ENCODE measurements at regions not wholly inside any gene's neighbourhood (a gene's known extent, or its start where the extent isn't known, plus 50 kb on each side); places are given as distances from the start of the nearest gene placed in this dataset.

DNA sequence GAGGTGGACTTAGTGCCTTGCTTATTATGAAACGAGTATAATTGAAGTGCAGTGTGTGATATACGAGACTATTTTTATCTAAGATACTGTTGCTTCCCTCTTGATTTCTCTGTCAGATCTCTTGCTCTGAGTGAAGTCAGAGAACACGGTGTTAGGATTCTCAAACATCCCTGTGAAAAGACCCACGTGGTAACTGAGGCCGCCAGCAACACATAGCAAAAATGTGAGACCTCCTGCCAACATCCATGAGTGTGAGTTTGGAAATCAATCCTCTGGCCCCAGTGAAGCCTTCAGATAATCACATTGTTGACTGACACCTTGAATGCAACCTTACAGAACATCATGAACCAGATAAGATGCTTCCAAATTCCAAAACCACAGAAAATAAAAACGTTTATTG, 954.4 kb downstream of the FAT4 start:
- Mint-ChIP-seq H3K4me3 (no peak overlapping the region), H3K4me1 (no peaks in the 10 kb centered on the region), H3K36me3 (ENCODE audit: low read depth) (no peaks in the 10 kb centered on the region), H3K9me3 (peaks cover 7% of the 10 kb centered on the region), H3K27ac (no peak overlapping the region), H3K27me3 (no peaks in the 10 kb centered on the region)
- no peak for ATAC-seq (replicated peaks)

DNA sequence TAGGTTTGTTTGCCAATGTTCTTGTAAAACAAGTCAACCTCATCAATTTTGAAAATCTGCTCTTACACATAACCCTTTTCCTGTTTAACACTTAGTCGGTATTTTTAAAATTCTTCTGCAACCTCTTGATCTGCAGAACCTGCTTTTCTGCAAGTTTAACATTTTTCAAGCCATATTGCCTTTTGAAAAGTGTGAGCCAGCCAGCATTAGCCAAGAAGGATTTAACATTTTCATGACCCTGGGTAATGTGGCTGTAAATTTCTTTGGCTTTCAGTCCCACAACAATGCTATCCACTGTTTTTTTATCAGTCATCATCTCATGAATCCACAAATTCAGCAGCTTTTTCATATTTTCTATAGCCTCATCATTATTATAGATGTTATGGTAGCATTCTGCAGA, 956.5 kb downstream of the FAT4 start:
- Mint-ChIP-seq H3K27ac (no peak overlapping the region), H3K4me3 (no peak overlapping the region)
- ATAC-seq (replicated peaks), result no peak

DNA sequence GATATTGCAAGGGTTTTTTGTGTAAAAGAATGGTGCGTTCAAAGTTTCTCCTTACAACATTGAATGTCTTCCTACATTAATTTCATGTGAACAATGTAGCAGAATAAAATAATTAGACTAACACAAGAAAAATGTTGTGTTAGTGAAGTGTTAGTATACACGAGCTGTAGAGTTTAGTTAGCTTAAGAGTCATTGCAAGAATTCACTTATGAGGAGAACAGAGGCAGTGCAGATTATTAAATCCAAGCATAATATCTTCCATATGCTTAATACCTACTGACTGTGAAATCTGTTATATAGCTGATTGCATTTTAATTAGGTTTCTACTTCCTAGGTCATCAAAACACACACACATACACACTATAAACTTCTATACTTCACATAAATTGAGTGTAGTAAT, 959.0 kb downstream of the FAT4 start:
- H3K27me3 Mint-ChIP-seq, result no peaks in the 10 kb centered on the region
- no peak overlapping the region for H3K27ac Mint-ChIP-seq
- H3K4me3 Mint-ChIP-seq, result no peak overlapping the region
- no peaks in the 10 kb centered on the region for H3K36me3 Mint-ChIP-seq (ENCODE audit: low read depth)
- ATAC-seq (replicated peaks), result no peak
- H3K4me1 Mint-ChIP-seq, result no peaks in the 10 kb centered on the region
- H3K9me3 Mint-ChIP-seq, result peaks cover 11% of the 10 kb centered on the region

More for the DNA sequence above, 956.5 kb downstream of the FAT4 start:
- Mint-ChIP-seq H3K27me3 (no peaks in the 10 kb centered on the region), H3K36me3 (ENCODE audit: low read depth) (no peaks in the 10 kb centered on the region), H3K4me1 (no peaks in the 10 kb centered on the region), H3K9me3 (peaks cover 11% of the 10 kb centered on the region)

DNA sequence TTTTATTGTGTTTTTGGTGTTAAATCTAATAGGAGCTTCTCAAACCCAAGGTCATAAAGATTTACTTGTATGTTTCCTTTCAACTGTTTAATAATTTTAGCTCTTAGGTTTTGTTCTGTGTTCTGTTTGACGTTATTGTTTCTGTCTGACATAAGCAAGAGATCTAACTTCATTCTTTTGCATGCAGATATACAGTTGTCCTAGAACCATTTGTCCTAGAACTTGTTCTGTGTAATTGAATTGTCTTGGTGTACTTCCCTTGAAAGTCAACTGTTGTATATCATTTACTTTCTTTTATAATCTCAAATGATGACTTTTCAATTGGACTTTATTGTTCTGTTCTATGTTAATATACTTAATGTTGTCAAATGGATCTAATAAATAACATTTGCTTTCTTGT, 977.1 kb downstream of the FAT4 start:
- no peaks in the 10 kb centered on the region for H3K27me3 Mint-ChIP-seq
- H3K4me3 Mint-ChIP-seq, result no peak overlapping the region
- no peak for ATAC-seq (replicated peaks)
- peaks cover 7% of the 10 kb centered on the region for H3K9me3 Mint-ChIP-seq
- H3K27ac Mint-ChIP-seq, result no peak overlapping the region
- H3K4me1 Mint-ChIP-seq, result no peaks in the 10 kb centered on the region
- H3K36me3 Mint-ChIP-seq (ENCODE audit: low read depth), result no peaks in the 10 kb centered on the region

DNA sequence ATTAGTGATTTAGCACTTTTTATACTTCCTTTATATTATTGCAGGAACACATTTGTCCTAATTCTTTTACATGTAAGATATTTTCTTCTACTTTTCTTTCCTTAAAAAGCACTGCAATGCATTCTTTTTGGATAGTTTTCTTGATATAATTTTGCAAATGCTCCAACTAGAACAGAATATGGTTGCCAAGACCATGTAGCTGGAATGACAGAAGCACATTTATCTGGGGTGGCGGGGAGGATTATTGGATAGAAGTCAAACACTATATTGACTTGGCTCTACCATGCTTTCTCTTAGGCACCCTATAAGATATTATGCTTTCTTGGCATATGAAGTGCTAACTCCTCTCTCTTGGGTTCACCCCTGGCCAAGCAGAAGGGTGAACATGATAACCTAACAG, 983.5 kb downstream of the FAT4 start:
- peaks cover 22% of the 10 kb centered on the region for H3K9me3 Mint-ChIP-seq
- H3K4me1 Mint-ChIP-seq, result no peaks in the 10 kb centered on the region
- no peaks in the 10 kb centered on the region for H3K36me3 Mint-ChIP-seq (ENCODE audit: low read depth)
- H3K27ac Mint-ChIP-seq, result no peak overlapping the region
- no peak overlapping the region for H3K4me3 Mint-ChIP-seq
- H3K27me3 Mint-ChIP-seq, result no peaks in the 10 kb centered on the region
- no peak for ATAC-seq (replicated peaks)

DNA sequence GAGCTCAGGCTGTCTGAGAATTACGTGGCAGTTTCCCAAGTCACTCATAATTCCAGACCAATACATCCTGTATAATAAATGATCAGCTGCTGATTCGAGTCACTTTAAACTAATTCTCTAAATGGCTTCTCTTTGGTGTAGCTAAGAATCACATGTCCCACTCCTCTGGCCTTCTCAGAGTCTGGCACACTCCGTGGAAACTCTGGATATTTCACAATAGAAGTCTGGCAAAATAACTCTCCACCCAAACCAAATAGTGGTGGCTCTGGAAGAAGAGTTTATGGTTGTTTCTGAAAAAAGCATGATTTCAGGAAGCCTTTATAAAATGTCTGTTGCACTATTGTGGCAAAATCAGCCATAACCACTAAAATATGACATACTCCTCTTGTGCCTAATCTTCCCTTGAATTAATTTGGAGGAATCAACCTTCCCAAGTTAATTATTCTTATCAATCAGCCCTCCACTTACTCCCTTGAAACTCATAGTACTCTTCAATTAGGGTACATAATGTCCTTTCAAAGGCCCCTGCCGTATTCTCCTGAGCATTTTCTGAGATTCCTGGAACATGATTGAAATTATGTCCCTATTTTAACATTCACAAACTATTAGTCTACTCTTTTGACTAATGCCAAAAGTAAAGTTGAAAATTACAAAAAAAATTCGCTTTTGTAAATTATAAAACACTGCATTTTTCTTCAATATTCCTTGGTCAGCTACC, 991.6 kb downstream of the FAT4 start:
- no peaks in the 10 kb centered on the region for H3K27me3 Mint-ChIP-seq
- H3K36me3 Mint-ChIP-seq (ENCODE audit: low read depth), result no peaks in the 10 kb centered on the region
- H3K9me3 Mint-ChIP-seq, result peaks cover 21% of the 10 kb centered on the region
- no peak overlapping the region for H3K4me3 Mint-ChIP-seq
- no peaks in the 10 kb centered on the region for H3K4me1 Mint-ChIP-seq
- ATAC-seq (replicated peaks), result no peak
- no peak overlapping the region for H3K27ac Mint-ChIP-seq

DNA sequence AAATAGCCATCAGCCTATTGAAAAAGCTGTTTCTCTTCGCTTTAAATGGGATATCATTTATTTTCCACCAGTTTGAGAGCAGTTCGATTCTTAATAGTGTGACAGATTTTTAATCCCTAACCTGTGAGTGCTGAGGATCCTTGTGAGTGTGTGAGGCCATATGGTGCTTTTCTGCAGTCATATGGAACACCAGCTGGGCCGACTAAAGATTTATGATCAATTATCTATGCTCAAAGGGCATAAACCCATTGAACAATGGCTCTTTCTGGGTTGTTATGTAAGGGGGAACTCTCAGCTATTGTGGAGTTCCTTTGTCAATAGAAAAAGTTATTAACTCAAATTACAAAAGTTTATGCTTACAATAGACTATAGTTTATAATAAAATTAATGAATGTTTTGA, 1003.6 kb downstream of the FAT4 start:
- H3K4me1 Mint-ChIP-seq, result no peaks in the 10 kb centered on the region
- H3K9me3 Mint-ChIP-seq, result no peaks in the 10 kb centered on the region
- H3K4me3 Mint-ChIP-seq, result no peak overlapping the region

DNA sequence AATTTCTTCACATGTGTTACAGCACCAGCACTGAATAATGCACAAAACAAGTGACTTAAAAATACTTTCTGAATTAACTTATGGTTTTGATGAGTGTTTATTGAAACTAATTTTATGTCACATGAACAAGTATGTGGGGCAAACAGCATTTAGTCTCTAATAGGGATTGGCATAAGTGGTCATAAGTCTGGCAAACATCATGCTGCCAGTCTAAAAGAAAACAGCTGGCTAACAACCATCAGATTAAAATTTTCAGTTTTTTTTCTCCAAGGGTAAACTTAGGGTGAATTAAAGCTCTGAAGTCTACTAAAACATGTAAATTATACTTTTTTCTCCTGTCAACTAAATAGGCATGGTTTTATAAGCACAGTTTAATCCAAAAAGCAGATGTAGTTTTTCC, 1014.2 kb downstream of the FAT4 start:
- Mint-ChIP-seq H3K36me3 (ENCODE audit: low read depth) (no peaks in the 10 kb centered on the region), H3K27me3 (no peaks in the 10 kb centered on the region), H3K27ac (no peak overlapping the region), H3K4me3 (no peak overlapping the region), H3K4me1 (no peaks in the 10 kb centered on the region), H3K9me3 (peaks cover 8% of the 10 kb centered on the region)
- ATAC-seq (replicated peaks), result no peak

More for the DNA sequence above, 1003.6 kb downstream of the FAT4 start:
- no peaks in the 10 kb centered on the region for H3K27me3 Mint-ChIP-seq
- H3K36me3 Mint-ChIP-seq (ENCODE audit: low read depth), result no peaks in the 10 kb centered on the region
- ATAC-seq (replicated peaks), result no peak
- H3K27ac Mint-ChIP-seq, result no peak overlapping the region

DNA sequence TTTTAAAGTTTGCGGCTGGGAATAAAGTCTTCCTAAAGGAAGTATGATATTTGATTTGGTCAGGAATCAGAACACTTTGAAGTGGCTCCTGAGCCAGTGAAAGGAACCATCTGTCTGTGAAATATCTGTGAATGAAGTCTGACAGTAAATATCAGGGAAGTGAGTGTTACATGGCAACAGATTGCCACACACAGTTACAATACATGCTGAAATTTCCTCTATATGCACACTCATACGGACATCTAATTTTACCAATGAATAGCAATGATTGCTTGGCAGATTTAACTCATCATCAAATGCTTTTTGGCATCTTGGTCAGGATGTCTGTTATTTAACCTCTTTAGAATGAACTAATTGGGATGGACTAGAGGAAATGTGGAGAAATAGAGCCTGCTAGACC, 1023.8 kb downstream of the FAT4 start:
- H3K27ac Mint-ChIP-seq, result no peak overlapping the region
- peaks cover 4% of the 10 kb centered on the region for H3K9me3 Mint-ChIP-seq
- no peaks in the 10 kb centered on the region for H3K4me1 Mint-ChIP-seq
- no peak for ATAC-seq (replicated peaks)
- H3K27me3 Mint-ChIP-seq, result no peaks in the 10 kb centered on the region
- no peaks in the 10 kb centered on the region for H3K36me3 Mint-ChIP-seq (ENCODE audit: low read depth)
- no peak overlapping the region for H3K4me3 Mint-ChIP-seq

DNA sequence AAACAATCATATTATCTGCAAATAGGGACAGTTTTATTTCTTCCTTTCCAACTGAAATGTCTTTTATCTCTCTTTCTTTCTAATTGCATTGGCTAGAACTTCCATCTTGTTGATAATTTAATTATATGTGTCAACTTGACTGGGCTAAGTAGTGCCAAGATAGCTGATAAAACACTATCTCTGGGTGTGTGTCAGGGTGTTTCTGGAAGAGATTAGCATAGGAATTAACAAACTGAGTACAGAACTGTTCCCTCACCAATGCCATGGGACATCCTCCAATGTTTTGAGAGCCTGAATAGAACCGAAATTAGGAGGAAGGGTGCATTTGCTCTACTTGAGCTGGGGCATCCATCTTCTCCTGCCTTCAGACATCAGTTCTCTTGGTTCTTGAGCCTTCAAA, 1027.2 kb downstream of the FAT4 start:
- no peak for ATAC-seq (replicated peaks)
- Mint-ChIP-seq H3K4me3 (no peak overlapping the region), H3K27ac (no peak overlapping the region), H3K4me1 (no peaks in the 10 kb centered on the region), H3K9me3 (peaks cover 4% of the 10 kb centered on the region), H3K27me3 (no peaks in the 10 kb centered on the region), H3K36me3 (ENCODE audit: low read depth) (no peaks in the 10 kb centered on the region)

DNA sequence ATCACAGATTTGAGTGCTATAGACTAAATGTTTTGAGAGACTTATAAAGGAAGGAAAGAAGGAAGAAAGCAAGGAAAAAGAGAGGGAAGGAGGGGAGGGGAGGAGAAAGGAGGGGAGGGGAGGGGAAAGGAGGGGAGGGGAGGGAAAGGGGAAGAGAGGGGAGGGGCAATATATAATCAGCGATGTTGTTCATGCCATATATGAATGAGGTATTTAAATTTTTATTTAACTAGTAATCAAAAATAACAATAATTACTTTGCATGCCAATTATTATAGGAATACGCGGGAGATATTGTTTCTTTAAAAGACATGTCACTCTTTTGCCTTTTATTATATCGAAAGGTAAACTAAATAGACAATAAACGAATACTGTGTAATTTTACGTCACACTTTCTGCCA, 1029.7 kb downstream of the FAT4 start:
- Mint-ChIP-seq H3K4me3 (no peak overlapping the region), H3K27me3 (no peaks in the 10 kb centered on the region), H3K27ac (no peak overlapping the region), H3K9me3 (no peaks in the 10 kb centered on the region), H3K36me3 (ENCODE audit: low read depth) (no peaks in the 10 kb centered on the region), H3K4me1 (no peaks in the 10 kb centered on the region)
- no peak for ATAC-seq (replicated peaks)

DNA sequence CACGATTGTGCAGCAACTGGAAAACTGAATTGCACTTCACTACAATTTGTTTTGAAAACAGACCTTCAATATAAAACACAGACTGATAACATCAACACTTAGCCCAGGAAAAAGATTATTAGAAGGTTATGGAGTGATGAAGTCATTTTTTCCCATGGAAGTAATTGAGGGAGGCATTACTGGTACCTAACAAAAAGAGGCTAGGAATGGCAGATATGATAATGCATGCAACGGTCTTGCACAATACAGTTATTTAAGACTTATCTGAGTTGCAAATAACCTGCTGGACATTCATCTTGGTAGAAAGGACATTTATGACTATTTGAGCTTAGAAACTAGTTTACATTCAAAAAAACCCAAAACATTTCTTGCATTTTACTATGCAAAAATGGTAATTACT, 1031.9 kb downstream of the FAT4 start:
- H3K27ac Mint-ChIP-seq, result no peak overlapping the region
- ATAC-seq (replicated peaks), result no peak
- peaks cover 3% of the 10 kb centered on the region for H3K9me3 Mint-ChIP-seq
- no peaks in the 10 kb centered on the region for H3K27me3 Mint-ChIP-seq
- no peaks in the 10 kb centered on the region for H3K4me1 Mint-ChIP-seq
- H3K36me3 Mint-ChIP-seq (ENCODE audit: low read depth), result no peaks in the 10 kb centered on the region
- no peak overlapping the region for H3K4me3 Mint-ChIP-seq

DNA sequence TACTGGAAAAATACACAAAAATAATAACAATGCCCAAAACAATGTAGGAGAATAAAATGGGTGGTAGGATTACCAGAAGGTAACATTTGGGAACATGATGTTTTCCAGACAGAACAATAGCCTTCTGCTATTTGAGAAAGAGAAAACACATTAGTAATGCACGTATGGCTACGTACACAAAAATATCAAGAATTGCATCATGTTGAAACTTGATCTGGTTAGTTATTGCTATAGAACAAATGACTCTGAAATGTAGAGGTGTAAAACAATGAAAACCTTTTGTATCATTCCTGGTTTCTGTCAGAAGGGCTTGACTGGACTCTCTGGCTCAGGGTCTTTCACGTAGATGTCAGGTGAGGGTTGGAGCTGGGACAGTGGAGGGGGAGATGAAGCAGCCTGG, 1040.0 kb downstream of the FAT4 start:
- Mint-ChIP-seq H3K4me3 (no peak overlapping the region), H3K36me3 (ENCODE audit: low read depth) (no peaks in the 10 kb centered on the region), H3K4me1 (no peaks in the 10 kb centered on the region), H3K27ac (no peak overlapping the region), H3K9me3 (peaks cover 7% of the 10 kb centered on the region), H3K27me3 (no peaks in the 10 kb centered on the region)
- no peak for ATAC-seq (replicated peaks)

DNA sequence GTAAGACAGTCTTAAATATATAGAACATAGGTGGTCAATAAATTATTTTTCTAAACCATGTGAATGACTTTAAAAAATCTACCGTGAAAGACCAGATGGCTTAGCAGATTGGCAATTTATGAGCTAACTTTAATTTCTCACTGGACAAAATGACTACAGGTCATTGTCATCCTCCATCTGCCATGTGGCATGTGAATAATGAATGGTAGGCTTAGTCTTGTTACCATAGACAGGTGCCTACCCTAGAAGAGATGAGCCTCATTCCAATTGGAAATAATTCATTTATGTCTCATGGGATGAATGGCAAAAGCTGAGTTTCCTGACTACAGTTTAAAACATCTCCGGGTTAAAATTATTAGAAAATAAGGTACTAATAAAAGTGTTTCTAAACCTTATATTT, 1043.3 kb downstream of the FAT4 start:
- ATAC-seq (replicated peaks), result no peak
- no peaks in the 10 kb centered on the region for H3K36me3 Mint-ChIP-seq (ENCODE audit: low read depth)
- H3K4me1 Mint-ChIP-seq, result no peaks in the 10 kb centered on the region
- no peaks in the 10 kb centered on the region for H3K27me3 Mint-ChIP-seq
- no peak overlapping the region for H3K4me3 Mint-ChIP-seq
- H3K27ac Mint-ChIP-seq, result no peak overlapping the region
- H3K9me3 Mint-ChIP-seq, result peaks cover 8% of the 10 kb centered on the region

DNA sequence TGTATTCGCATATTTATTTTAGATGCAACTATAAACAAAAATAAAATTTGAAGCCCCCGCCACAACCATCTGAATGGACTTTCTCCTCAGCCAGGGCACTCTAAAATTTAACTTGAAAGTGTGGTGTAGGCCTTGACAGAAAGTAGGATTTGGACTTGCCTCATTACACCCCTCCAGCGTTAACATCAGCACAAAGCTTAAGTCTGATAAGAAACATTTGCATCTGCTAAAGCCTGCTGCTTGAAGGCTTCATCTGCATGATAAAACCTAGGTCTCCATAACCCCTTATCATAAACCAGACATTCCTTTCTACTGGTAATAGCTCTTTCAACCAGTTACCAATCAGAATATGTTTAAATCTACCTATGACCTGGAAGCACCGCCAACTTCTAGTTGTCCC, 1046.5 kb downstream of the FAT4 start:
- Mint-ChIP-seq H3K27me3 (no peaks in the 10 kb centered on the region), H3K4me1 (no peaks in the 10 kb centered on the region), H3K36me3 (ENCODE audit: low read depth) (no peaks in the 10 kb centered on the region), H3K27ac (no peak overlapping the region), H3K9me3 (peaks cover 16% of the 10 kb centered on the region), H3K4me3 (no peak overlapping the region)
- ATAC-seq (replicated peaks), result no peak
